Nephron progenitor cell (in vitro differentiated cells): ENCODE measurements at regions not wholly inside any gene's neighbourhood (a gene's known extent, or its start where the extent isn't known, plus 50 kb on each side); places are given as distances from the start of the nearest gene placed in this dataset.
"Not testable (repeated sequence)": the region's sequence is repeated elsewhere in the genome, so short reads cannot be mapped to it uniquely, and the experiment has no call there.

Experiments
- DNase-seq: peaks from one replicate; pipeline ENCODE4 v3.0.0; 2021
- H3K27ac Mint-ChIP-seq: 2 replicates; pipeline ENCODE4 v1.8.0; 2021; ENCODE audit warnings: mild to moderate bottlenecking, moderate library complexity, mixed read lengths
- H3K27me3 Mint-ChIP-seq: 2 replicates; pipeline ENCODE4 v1.8.0; 2021; ENCODE audit warnings: mild to moderate bottlenecking, low read depth, mixed read lengths; ENCODE audit not compliant: poor library complexity
- H3K36me3 Mint-ChIP-seq: 2 replicates; pipeline ENCODE4 v1.8.0; 2021; ENCODE audit warnings: low read depth, mixed read lengths
- H3K4me1 Mint-ChIP-seq: 2 replicates; pipeline ENCODE4 v1.8.0; 2021; ENCODE audit warnings: mixed read lengths
- H3K4me3 Mint-ChIP-seq: 2 replicates; pipeline ENCODE4 v1.8.0; 2021; ENCODE audit warnings: mild to moderate bottlenecking, moderate library complexity, mixed read lengths
- H3K9me3 Mint-ChIP-seq: 2 replicates; pipeline ENCODE4 v1.8.0; 2021; ENCODE audit warnings: mild to moderate bottlenecking, moderate library complexity, mixed read lengths
- TF ChIP-seq, protein P1 (sequence below): fragments of 200-600 bp; sonication (generic); IDR thresholded peaks from 2 replicates; pipeline ENCODE4 v1.5.0; 2021; ENCODE audit warnings: antibody characterized with exemption

DNA sequence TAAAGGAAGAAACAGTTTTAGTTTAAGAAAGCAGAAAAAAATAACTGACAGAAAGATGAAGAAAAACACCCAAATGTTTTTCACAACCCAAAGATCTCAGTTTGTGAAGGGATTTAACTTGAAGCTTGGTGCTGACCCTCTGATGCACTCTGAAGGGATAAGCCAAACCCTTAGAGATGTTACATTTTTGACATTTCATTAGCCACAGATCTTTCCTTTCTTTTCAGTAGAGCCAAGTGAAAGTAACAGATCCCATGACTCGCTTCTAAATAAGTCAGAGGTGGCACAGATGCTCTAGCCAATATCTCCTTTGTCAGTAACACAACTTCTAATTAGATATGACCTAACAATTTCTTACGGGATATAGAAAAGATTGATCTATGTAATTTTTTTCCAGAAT is 394.5 kb upstream of the EDIL3 start:
- H3K4me1 Mint-ChIP-seq, result no peaks in the 10 kb centered on the region
- no peak for DNase-seq
- no peaks in the 10 kb centered on the region for H3K36me3 Mint-ChIP-seq
- TF ChIP-seq, protein P1, sequence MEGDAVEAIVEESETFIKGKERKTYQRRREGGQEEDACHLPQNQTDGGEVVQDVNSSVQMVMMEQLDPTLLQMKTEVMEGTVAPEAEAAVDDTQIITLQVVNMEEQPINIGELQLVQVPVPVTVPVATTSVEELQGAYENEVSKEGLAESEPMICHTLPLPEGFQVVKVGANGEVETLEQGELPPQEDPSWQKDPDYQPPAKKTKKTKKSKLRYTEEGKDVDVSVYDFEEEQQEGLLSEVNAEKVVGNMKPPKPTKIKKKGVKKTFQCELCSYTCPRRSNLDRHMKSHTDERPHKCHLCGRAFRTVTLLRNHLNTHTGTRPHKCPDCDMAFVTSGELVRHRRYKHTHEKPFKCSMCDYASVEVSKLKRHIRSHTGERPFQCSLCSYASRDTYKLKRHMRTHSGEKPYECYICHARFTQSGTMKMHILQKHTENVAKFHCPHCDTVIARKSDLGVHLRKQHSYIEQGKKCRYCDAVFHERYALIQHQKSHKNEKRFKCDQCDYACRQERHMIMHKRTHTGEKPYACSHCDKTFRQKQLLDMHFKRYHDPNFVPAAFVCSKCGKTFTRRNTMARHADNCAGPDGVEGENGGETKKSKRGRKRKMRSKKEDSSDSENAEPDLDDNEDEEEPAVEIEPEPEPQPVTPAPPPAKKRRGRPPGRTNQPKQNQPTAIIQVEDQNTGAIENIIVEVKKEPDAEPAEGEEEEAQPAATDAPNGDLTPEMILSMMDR, result no peak
- H3K9me3 Mint-ChIP-seq, result no peaks in the 10 kb centered on the region
- no peak overlapping the region for H3K4me3 Mint-ChIP-seq
- no peak overlapping the region for H3K27ac Mint-ChIP-seq
- no peaks in the 10 kb centered on the region for H3K27me3 Mint-ChIP-seq

DNA sequence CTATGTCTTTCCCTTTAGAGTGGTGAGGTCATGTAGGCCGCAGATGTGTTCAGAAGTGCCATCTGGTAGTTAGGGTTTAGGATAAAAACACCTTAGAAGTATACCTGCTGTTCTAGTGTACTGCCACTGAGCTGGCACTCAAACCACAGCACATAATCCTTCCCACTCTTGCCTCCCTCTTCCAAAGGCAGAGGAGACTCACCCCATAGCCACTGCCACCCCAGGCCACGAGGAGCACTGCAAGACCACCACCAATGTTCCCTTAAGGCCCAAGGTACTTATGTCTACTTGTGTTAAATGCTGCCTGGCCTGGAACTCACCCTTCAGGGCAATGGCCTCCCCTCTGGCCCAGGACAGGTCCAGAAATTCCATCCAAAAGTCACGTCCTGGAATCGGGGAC is 379.5 kb upstream of the EDIL3 start:
- TF ChIP-seq, protein P1, result no peak
- Mint-ChIP-seq H3K27me3 (no peaks in the 10 kb centered on the region), H3K4me1 (peaks cover 17% of the 10 kb centered on the region), H3K27ac (no peak overlapping the region), H3K9me3 (no peaks in the 10 kb centered on the region), H3K4me3 (no peak overlapping the region), H3K36me3 (no peaks in the 10 kb centered on the region)
- DNase-seq, result no peak

DNA sequence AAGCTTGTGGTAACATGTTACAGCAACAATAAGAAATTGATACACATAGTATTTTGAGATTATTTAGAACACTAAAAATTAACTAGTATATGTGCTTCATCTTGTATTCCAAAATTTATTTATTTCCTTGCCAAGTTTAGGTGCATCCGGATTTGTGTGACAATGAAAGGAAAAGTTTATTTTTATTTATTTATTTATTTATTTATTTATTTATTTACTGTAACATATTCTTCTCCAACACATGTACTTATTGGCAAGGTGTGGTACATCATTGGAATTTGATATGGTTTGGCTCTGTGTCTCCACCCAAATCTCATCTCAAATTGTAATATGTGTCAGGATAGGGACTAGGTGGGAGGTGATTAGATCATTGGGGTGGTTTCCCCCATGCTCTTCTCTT is 373.3 kb upstream of the EDIL3 start:
- Mint-ChIP-seq H3K4me3 (no peak overlapping the region), H3K36me3 (no peaks in the 10 kb centered on the region), H3K4me1 (no peaks in the 10 kb centered on the region), H3K27me3 (peaks cover 3% of the 10 kb centered on the region), H3K27ac (no peak overlapping the region), H3K9me3 (no peaks in the 10 kb centered on the region)
- DNase-seq, result no peak
- TF ChIP-seq, protein P1, result no peak

DNA sequence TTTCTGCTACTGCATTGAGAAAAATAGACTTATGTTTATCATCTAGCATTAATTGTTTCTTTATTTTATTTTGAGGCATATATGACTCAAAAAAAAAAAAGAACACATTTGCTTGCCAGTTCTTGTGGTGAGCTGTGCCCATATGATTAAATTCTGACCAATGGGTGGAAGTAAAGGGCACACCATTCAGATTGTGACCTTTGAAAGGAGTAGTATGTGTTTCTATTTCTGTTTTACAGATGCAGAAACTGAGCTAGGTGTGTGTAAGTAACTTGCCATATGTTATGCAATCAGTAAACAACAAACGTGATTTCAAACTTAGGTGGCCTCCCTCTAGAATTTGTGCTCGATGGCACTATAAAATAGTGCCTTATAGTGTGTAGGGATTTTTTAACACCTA is 368.1 kb upstream of the EDIL3 start:
- Mint-ChIP-seq H3K4me1 (no peaks in the 10 kb centered on the region), H3K36me3 (no peaks in the 10 kb centered on the region), H3K4me3 (no peak overlapping the region), H3K27ac (no peak overlapping the region), H3K27me3 (peaks cover 3% of the 10 kb centered on the region), H3K9me3 (no peaks in the 10 kb centered on the region)
- TF ChIP-seq, protein P1, result no peak
- DNase-seq, result no peak

DNA sequence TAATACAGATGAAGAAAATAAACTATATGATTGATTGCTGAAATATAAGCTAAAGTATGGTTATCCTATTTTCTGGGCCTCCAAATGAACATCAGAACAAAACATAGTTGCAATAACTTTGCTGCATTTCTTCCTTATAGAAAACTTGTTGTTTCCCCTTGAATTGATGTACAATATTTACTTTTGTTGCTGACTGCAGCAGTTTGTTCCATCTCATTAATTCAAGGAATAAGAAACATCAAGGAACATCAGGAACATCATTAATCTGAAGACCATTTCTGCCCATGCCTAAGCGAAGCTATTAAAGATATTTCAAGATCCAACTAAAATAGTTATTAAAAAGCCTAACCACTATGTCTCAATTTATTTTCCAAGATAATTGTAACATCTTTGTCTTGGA is 363.6 kb upstream of the EDIL3 start:
- Mint-ChIP-seq H3K36me3 (no peaks in the 10 kb centered on the region), H3K4me3 (no peak overlapping the region), H3K9me3 (no peaks in the 10 kb centered on the region), H3K27ac (no peak overlapping the region), H3K27me3 (no peaks in the 10 kb centered on the region), H3K4me1 (no peaks in the 10 kb centered on the region)
- DNase-seq, result no peak
- TF ChIP-seq, protein P1, result no peak

DNA sequence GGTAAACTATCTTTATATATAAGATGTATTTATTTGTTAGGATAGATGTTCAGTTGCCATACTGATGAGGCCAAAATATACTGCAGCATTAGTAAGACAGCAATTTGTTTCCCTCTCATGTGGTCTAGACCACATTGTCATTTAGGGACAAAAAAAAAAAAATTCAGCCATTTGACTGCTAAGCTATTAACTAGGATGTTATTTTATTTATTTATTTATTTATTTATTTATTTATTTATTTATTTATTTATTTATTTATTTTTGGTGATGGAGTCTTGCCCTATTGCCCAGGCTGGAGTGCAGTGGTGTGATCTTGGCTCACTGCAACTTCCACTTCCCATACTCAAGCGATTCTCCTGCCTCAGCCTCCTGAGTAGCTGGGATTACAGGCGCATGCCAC is 361.6 kb upstream of the EDIL3 start:
- not testable (repeated sequence) for H3K9me3 Mint-ChIP-seq, H3K4me3 Mint-ChIP-seq, H3K36me3 Mint-ChIP-seq

More for the DNA sequence above, 361.6 kb upstream of the EDIL3 start:
- DNase-seq, H3K27ac Mint-ChIP-seq, H3K27me3 Mint-ChIP-seq, H3K4me1 Mint-ChIP-seq: not testable (repeated sequence)
